ENCODE measurements at regions not wholly inside any gene's neighbourhood (a gene's known extent, or its start where the extent isn't known, plus 50 kb on each side); places are given as distances from the start of the nearest gene placed in this dataset.

- no peak for TF ChIP-seq CTCF (IDR thresholded peaks at IDR 0.05)
- Histone ChIP-seq H3K9ac (ENCODE audit: insufficient read depth, low read length, poor library complexity, severe bottlenecking) (no peak overlapping the region), H2AFZ (ENCODE audit: insufficient read depth, low read depth, low read length, poor library complexity, severe bottlenecking) (no peak overlapping the region), H3K9me3 (replicated peaks in 1 of 2; ENCODE audit: control insufficient read depth in 1 of 2, insufficient read depth in 1 of 2, low read length in 2 of 2) (no peaks in the 10 kb centered on the region), H3K27ac (ENCODE audit: low read depth in 1 of 2, low read length in 2 of 2) (no peak overlapping the region), H3K79me2 (ENCODE audit: insufficient read depth, low read length) (no peaks in the 10 kb centered on the region), H3K36me3 (replicated peaks in 1 of 2; ENCODE audit: control insufficient read depth in 1 of 2, insufficient read depth in 2 of 2, low read length in 2 of 2) (no peaks in the 10 kb centered on the region), H3K4me1 (ENCODE audit: control insufficient read depth in 1 of 2, insufficient read depth in 2 of 2, low read length in 2 of 2) (no peaks in the 10 kb centered on the region), H4K20me1 (ENCODE audit: insufficient read depth, low read length) (no peaks in the 10 kb centered on the region), H3K27me3 (ENCODE audit: control insufficient read depth in 2 of 2, insufficient read depth in 2 of 2, low read length in 2 of 2) (no peaks in the 10 kb centered on the region), H3K4me2 (replicated peaks; ENCODE audit: extremely low read depth, low read length, poor library complexity, severe bottlenecking) (no peak overlapping the region), H3K4me3 (replicated peaks in 1 of 3; ENCODE audit: low read depth in 2 of 3, low read length in 3 of 3) (no peak overlapping the region)
- WGBS (ENCODE audit: insufficient coverage), result no CpG with 5 or more reads among the region's 1 CpG
- Mint-ChIP-seq H3K36me3 (no peaks in the 10 kb centered on the region), H3K9me3 (peaks cover 0 to under 1% (median 0%) of the 10 kb centered on the region in 7 donors), H3K27ac (no peak overlapping the region), H3K4me3 (no peak overlapping the region), H3K4me1 (no peaks in the 10 kb centered on the region), H3K27me3 (ENCODE audit: low read depth in 3 of 3) (no peaks in the 10 kb centered on the region)
- DNase-seq, result no peak
- intact Hi-C loops (cut with micrococcal nuclease), result no loop called here
Observed at GRCh38 chr11:36899800-36900199, 301.8 kb upstream of the RAG2 start.

GRCh38 chr11:36890841-36891240 is 292.8 kb upstream of the RAG2 start:
- Histone ChIP-seq H3K9me3 (replicated peaks in 1 of 2; ENCODE audit: control insufficient read depth in 1 of 2, insufficient read depth in 1 of 2, low read length in 2 of 2) (no peaks in the 10 kb centered on the region), H4K20me1 (ENCODE audit: insufficient read depth, low read length) (no peaks in the 10 kb centered on the region), H3K27me3 (ENCODE audit: control insufficient read depth in 2 of 2, insufficient read depth in 2 of 2, low read length in 2 of 2) (no peaks in the 10 kb centered on the region), H3K4me2 (replicated peaks; ENCODE audit: extremely low read depth, low read length, poor library complexity, severe bottlenecking) (no peak overlapping the region), H3K4me3 (replicated peaks in 1 of 3; ENCODE audit: low read depth in 2 of 3, low read length in 3 of 3) (no peak overlapping the region), H3K4me1 (ENCODE audit: control insufficient read depth in 1 of 2, insufficient read depth in 2 of 2, low read length in 2 of 2) (no peaks in the 10 kb centered on the region), H3K9ac (ENCODE audit: insufficient read depth, low read length, poor library complexity, severe bottlenecking) (no peak overlapping the region), H3K79me2 (ENCODE audit: insufficient read depth, low read length) (no peaks in the 10 kb centered on the region), H2AFZ (ENCODE audit: insufficient read depth, low read depth, low read length, poor library complexity, severe bottlenecking) (no peak overlapping the region), H3K27ac (ENCODE audit: low read depth in 1 of 2, low read length in 2 of 2) (no peak overlapping the region), H3K36me3 (replicated peaks in 1 of 2; ENCODE audit: control insufficient read depth in 1 of 2, insufficient read depth in 2 of 2, low read length in 2 of 2) (no peaks in the 10 kb centered on the region)
- Mint-ChIP-seq H3K36me3 (no peaks in the 10 kb centered on the region), H3K4me1 (no peaks in the 10 kb centered on the region), H3K27ac (no peak overlapping the region), H3K27me3 (ENCODE audit: low read depth in 3 of 3) (no peaks in the 10 kb centered on the region), H3K4me3 (no peak overlapping the region), H3K9me3 (peaks cover 0 to 3% (median 0%) of the 10 kb centered on the region in 7 donors)
- no peak for TF ChIP-seq CTCF (IDR thresholded peaks at IDR 0.05)
- intact Hi-C loops (cut with micrococcal nuclease), result no loop called here
- no peak for DNase-seq
- no CpG with 5 or more reads among the region's 2 CpGs for WGBS (ENCODE audit: insufficient coverage)
